ENCODE measurements at regions not wholly inside any gene's neighbourhood (a gene's known extent, or its start where the extent isn't known, plus 50 kb on each side); places are given as distances from the start of the nearest gene placed in this dataset.

GRCh38 chr10:124210263-124210662 lies 116.9 kb upstream of the CHST15 start:
- Mint-ChIP-seq H3K4me1 (no peaks in the 10 kb centered on the region), H3K27ac (no peak overlapping the region), H3K27me3 (ENCODE audit: low read depth) (no peaks in the 10 kb centered on the region; the same call in 1 of the 2 replicates), H3K4me3 (no peak overlapping the region), H3K36me3 (0 out of 2 replicates have a peak, but pooled peaks cover 2% of the 10 kb centered on the region), H3K9me3 (peaks cover 30% of the 10 kb centered on the region)
- POLR2A ChIA-PET, result interaction anchor here (0.6 kb wide), 1 partner anchor 15 kb away, joined by 3 read pairs; no protein-coding TSS in a partner anchor
- TF ChIP-seq GRHL2 (CRISPR knock-in tag; IDR thresholded peaks at IDR 0.05; ENCODE audit: insufficient replicate concordance, severe bottlenecking) (no peak), ATF3 (CRISPR knock-in tag; conservative IDR thresholded peaks at IDR 0.05) (no peak), ESRRA (CRISPR knock-in tag; IDR thresholded peaks at IDR 0.05; ENCODE audit: borderline replicate concordance) (no peak), KAT7 (CRISPR knock-in tag; IDR thresholded peaks at IDR 0.05; ENCODE audit: borderline replicate concordance) (no peak), MYBL2 (CRISPR knock-in tag; IDR thresholded peaks at IDR 0.05) (no peak), ZMAT4 (CRISPR knock-in tag; IDR thresholded peaks at IDR 0.05) (no peak), CREB1 (CRISPR knock-in tag; IDR thresholded peaks at IDR 0.05) (no peak), EMX1 (CRISPR knock-in tag; IDR thresholded peaks at IDR 0.05) (no peak), NR1H2 (CRISPR knock-in tag; IDR thresholded peaks at IDR 0.05) (no peak), GTF2I (CRISPR knock-in tag; conservative IDR thresholded peaks at IDR 0.05) (no peak), ZBTB43 (CRISPR knock-in tag; IDR thresholded peaks at IDR 0.05) (no peak), E2F1 (CRISPR knock-in tag; IDR thresholded peaks at IDR 0.05) (no peak), ATF1 (CRISPR knock-in tag; IDR thresholded peaks at IDR 0.05) (no peak), ZBTB21 (CRISPR knock-in tag; IDR thresholded peaks at IDR 0.05; ENCODE audit: borderline replicate concordance) (no peak), NR2C2 (CRISPR knock-in tag; IDR thresholded peaks at IDR 0.05) (no peak), FOXJ3 (CRISPR knock-in tag; IDR thresholded peaks at IDR 0.05; ENCODE audit: borderline replicate concordance) (no peak), ZSCAN18 (CRISPR knock-in tag; IDR thresholded peaks at IDR 0.05) (no peak)
- CTCF ChIA-PET, result no interaction called here
- DNase-seq (ENCODE audit: low spot score) (no peak), ATAC-seq (no peak)

GRCh38 chr10:124207391-124207790 lies 114.0 kb upstream of the CHST15 start:
- Mint-ChIP-seq H3K27ac (no peak overlapping the region), H3K9me3 (peaks cover 34% of the 10 kb centered on the region), H3K27me3 (ENCODE audit: low read depth) (no peaks in the 10 kb centered on the region; the same call in none of the 2 replicates), H3K4me1 (no peaks in the 10 kb centered on the region), H3K4me3 (no peak overlapping the region), H3K36me3 (0 out of 2 replicates have a peak, but pooled peaks cover 2% of the 10 kb centered on the region)
- ChIA-PET CTCF (interaction anchor here (1.6 to 2.6 kb wide), 2 partner anchors 11 to 15 kb away, joined by 5 to 10 read pairs; no protein-coding TSS in a partner anchor), POLR2A (no interaction called here)
- no peak for DNase-seq (ENCODE audit: low spot score)
- ATAC-seq, result no peak
- TF ChIP-seq TEAD4 (CRISPR knock-in tag; IDR thresholded peaks at IDR 0.05), result no peak
- no peak for TF ChIP-seq GRHL2 (CRISPR knock-in tag; IDR thresholded peaks at IDR 0.05; ENCODE audit: insufficient replicate concordance, severe bottlenecking)
- no peak for TF ChIP-seq ZNF532 (CRISPR knock-in tag; IDR thresholded peaks at IDR 0.05; ENCODE audit: borderline replicate concordance)
- TF ChIP-seq FOXJ3 (CRISPR knock-in tag; IDR thresholded peaks at IDR 0.05; ENCODE audit: borderline replicate concordance), result no peak
- no peak for TF ChIP-seq FOXK1 (CRISPR knock-in tag; IDR thresholded peaks at IDR 0.05)
- TF ChIP-seq CREB1 (CRISPR knock-in tag; IDR thresholded peaks at IDR 0.05), result no peak
- TF ChIP-seq ZNF317 (CRISPR knock-in tag; IDR thresholded peaks at IDR 0.05; ENCODE audit: borderline replicate concordance, low read depth), result no peak
- TF ChIP-seq ZNF281 (CRISPR knock-in tag; IDR thresholded peaks at IDR 0.05), result no peak
- TF ChIP-seq JUN (CRISPR knock-in tag; IDR thresholded peaks at IDR 0.05), result no peak
- TF ChIP-seq NFYB (CRISPR knock-in tag; conservative IDR thresholded peaks at IDR 0.05; ENCODE audit: low read depth), result no peak

All from WTC11 (cell line).